ENCODE measurements at regions not wholly inside any gene's neighbourhood (a gene's known extent, or its start where the extent isn't known, plus 50 kb on each side); places are given as distances from the start of the nearest gene placed in this dataset.
A peak's percentile ranks its signal among the peaks of the same experiment; 100 is the strongest.

- no peak for TF ChIP-seq PAX5 (IDR thresholded peaks at IDR 0.05; ENCODE audit: insufficient read depth, low read length, severe bottlenecking)
- TF ChIP-seq POLR2AphosphoS5 (IDR thresholded peaks at IDR 0.05; ENCODE audit: low read depth, low read length): no peak
- no peak for TF ChIP-seq TAF1 (IDR thresholded peaks at IDR 0.05; ENCODE audit: low read depth, low read length)
- no peak for TF ChIP-seq SPI1 (IDR thresholded peaks at IDR 0.05; ENCODE audit: low read depth, low read length)
- TF ChIP-seq POU2F2 (IDR thresholded peaks at IDR 0.05; ENCODE audit: low read depth, low read length): no peak
- no peak for TF ChIP-seq POLR2A (IDR thresholded peaks at IDR 0.05; ENCODE audit: low read depth, low read length)
- DNase-seq (ENCODE audit: insufficient read length, low spot score) (no peak), FAIRE-seq (no peak)
Measured at GRCh38 chr10:130781623-130782022, 529.9 kb downstream of the TCERG1L start.

- FAIRE-seq (no peak), DNase-seq (ENCODE audit: insufficient read length, low spot score) (no peak)
- TF ChIP-seq POU2F2 (IDR thresholded peaks at IDR 0.05; ENCODE audit: low read depth, low read length): no peak
- no peak for TF ChIP-seq POLR2AphosphoS5 (IDR thresholded peaks at IDR 0.05; ENCODE audit: low read depth, low read length)
- TF ChIP-seq PAX5 (IDR thresholded peaks at IDR 0.05; ENCODE audit: insufficient read depth, low read length, severe bottlenecking): no peak
- TF ChIP-seq POLR2A (IDR thresholded peaks at IDR 0.05; ENCODE audit: low read depth, low read length): no peak
- no peak for TF ChIP-seq TAF1 (IDR thresholded peaks at IDR 0.05; ENCODE audit: low read depth, low read length)
- no peak for TF ChIP-seq SPI1 (IDR thresholded peaks at IDR 0.05; ENCODE audit: low read depth, low read length)
Measured at GRCh38 chr10:130782467-130782866, 529.1 kb downstream of the TCERG1L start.

GRCh38 chr10:130784326-130784725, 527.2 kb downstream of the TCERG1L start:
- FAIRE-seq (no peak), DNase-seq (ENCODE audit: insufficient read length, low spot score) (no peak)
- TF ChIP-seq POLR2AphosphoS5 (IDR thresholded peaks at IDR 0.05; ENCODE audit: low read depth, low read length) (no peak), TAF1 (IDR thresholded peaks at IDR 0.05; ENCODE audit: low read depth, low read length) (no peak), PAX5 (IDR thresholded peaks at IDR 0.05; ENCODE audit: insufficient read depth, low read length, severe bottlenecking) (no peak), POU2F2 (IDR thresholded peaks at IDR 0.05; ENCODE audit: low read depth, low read length) (no peak), POLR2A (IDR thresholded peaks at IDR 0.05; ENCODE audit: low read depth, low read length) (no peak), SPI1 (IDR thresholded peaks at IDR 0.05; ENCODE audit: low read depth, low read length) (no peak)

- DNase-seq (ENCODE audit: insufficient read length, low spot score): no peak
Measured at GRCh38 chr10:130786365-130786966, 525.1 kb downstream of the TCERG1L start.

GRCh38 chr10:130787243-130787642, 524.3 kb downstream of the TCERG1L start:
- DNase-seq (ENCODE audit: insufficient read length, low spot score) (no peak), FAIRE-seq (no peak)
- no peak for TF ChIP-seq TAF1 (IDR thresholded peaks at IDR 0.05; ENCODE audit: low read depth, low read length)
- no peak for TF ChIP-seq POU2F2 (IDR thresholded peaks at IDR 0.05; ENCODE audit: low read depth, low read length)
- TF ChIP-seq POLR2A (IDR thresholded peaks at IDR 0.05; ENCODE audit: low read depth, low read length): no peak
- no peak for TF ChIP-seq POLR2AphosphoS5 (IDR thresholded peaks at IDR 0.05; ENCODE audit: low read depth, low read length)
- no peak for TF ChIP-seq SPI1 (IDR thresholded peaks at IDR 0.05; ENCODE audit: low read depth, low read length)
- no peak for TF ChIP-seq PAX5 (IDR thresholded peaks at IDR 0.05; ENCODE audit: insufficient read depth, low read length, severe bottlenecking)

More at GRCh38 chr10:130786365-130786966, 525.1 kb downstream of the TCERG1L start:
- TF ChIP-seq POLR2AphosphoS5 (IDR thresholded peaks at IDR 0.05; ENCODE audit: low read depth, low read length) (no peak), PAX5 (IDR thresholded peaks at IDR 0.05; ENCODE audit: insufficient read depth, low read length, severe bottlenecking) (no peak), SPI1 (IDR thresholded peaks at IDR 0.05; ENCODE audit: low read depth, low read length) (no peak)
- no peak for FAIRE-seq

- no peak for DNase-seq (ENCODE audit: insufficient read length, low spot score)
- no peak for FAIRE-seq
- TF ChIP-seq SPI1 (IDR thresholded peaks at IDR 0.05; ENCODE audit: low read depth, low read length) (no peak), TAF1 (IDR thresholded peaks at IDR 0.05; ENCODE audit: low read depth, low read length) (no peak), POLR2AphosphoS5 (IDR thresholded peaks at IDR 0.05; ENCODE audit: low read depth, low read length) (no peak), PAX5 (IDR thresholded peaks at IDR 0.05; ENCODE audit: insufficient read depth, low read length, severe bottlenecking) (no peak), POLR2A (IDR thresholded peaks at IDR 0.05; ENCODE audit: low read depth, low read length) (no peak), POU2F2 (IDR thresholded peaks at IDR 0.05; ENCODE audit: low read depth, low read length) (no peak)
Measured at GRCh38 chr10:130787821-130788220, 523.7 kb downstream of the TCERG1L start.

GRCh38 chr10:130790339-130790738, 521.2 kb downstream of the TCERG1L start:
- TF ChIP-seq POU2F2 (IDR thresholded peaks at IDR 0.05; ENCODE audit: low read depth, low read length) (no peak), SPI1 (IDR thresholded peaks at IDR 0.05; ENCODE audit: low read depth, low read length) (no peak), PAX5 (IDR thresholded peaks at IDR 0.05; ENCODE audit: insufficient read depth, low read length, severe bottlenecking) (no peak), TAF1 (IDR thresholded peaks at IDR 0.05; ENCODE audit: low read depth, low read length) (no peak), POLR2A (IDR thresholded peaks at IDR 0.05; ENCODE audit: low read depth, low read length) (no peak), POLR2AphosphoS5 (IDR thresholded peaks at IDR 0.05; ENCODE audit: low read depth, low read length) (no peak)
- DNase-seq (ENCODE audit: insufficient read length, low spot score): no peak
- peak; percentile 93 for FAIRE-seq

GRCh38 chr10:130792096-130792845, 519.2 kb downstream of the TCERG1L start:
- no peak for TF ChIP-seq POLR2AphosphoS5 (IDR thresholded peaks at IDR 0.05; ENCODE audit: low read depth, low read length)
- no peak for TF ChIP-seq TAF1 (IDR thresholded peaks at IDR 0.05; ENCODE audit: low read depth, low read length)
- no peak for TF ChIP-seq POU2F2 (IDR thresholded peaks at IDR 0.05; ENCODE audit: low read depth, low read length)
- TF ChIP-seq SPI1 (IDR thresholded peaks at IDR 0.05; ENCODE audit: low read depth, low read length): no peak
- no peak for TF ChIP-seq PAX5 (IDR thresholded peaks at IDR 0.05; ENCODE audit: insufficient read depth, low read length, severe bottlenecking)

GRCh38 chr10:130795819-130796218, 515.7 kb downstream of the TCERG1L start:
- no peak for TF ChIP-seq POLR2AphosphoS5 (IDR thresholded peaks at IDR 0.05; ENCODE audit: low read depth, low read length)
- TF ChIP-seq POLR2A (IDR thresholded peaks at IDR 0.05; ENCODE audit: low read depth, low read length): no peak
- TF ChIP-seq SPI1 (IDR thresholded peaks at IDR 0.05; ENCODE audit: low read depth, low read length): no peak
- no peak for TF ChIP-seq TAF1 (IDR thresholded peaks at IDR 0.05; ENCODE audit: low read depth, low read length)
- TF ChIP-seq POU2F2 (IDR thresholded peaks at IDR 0.05; ENCODE audit: low read depth, low read length): no peak
- no peak for TF ChIP-seq PAX5 (IDR thresholded peaks at IDR 0.05; ENCODE audit: insufficient read depth, low read length, severe bottlenecking)
- FAIRE-seq (no peak), DNase-seq (ENCODE audit: insufficient read length, low spot score) (no peak)

More at GRCh38 chr10:130792096-130792845, 519.2 kb downstream of the TCERG1L start:
- DNase-seq (ENCODE audit: insufficient read length, low spot score) (no peak), FAIRE-seq (no peak)
